Activated naive CD4-positive, alpha-beta T cell treated with anti-CD3 and anti-CD28 coated beads, Interleukin-2, amount 50 U/mL, for 16 hours (primary cell): ENCODE measurements at regions not wholly inside any gene's neighbourhood (a gene's known extent, or its start where the extent isn't known, plus 50 kb on each side); places are given as distances from the start of the nearest gene placed in this dataset.

Experiments
- DNase-seq: peaks from one replicate; pipeline ENCODE4 v3.0.0-alpha.2; 2020

DNA sequence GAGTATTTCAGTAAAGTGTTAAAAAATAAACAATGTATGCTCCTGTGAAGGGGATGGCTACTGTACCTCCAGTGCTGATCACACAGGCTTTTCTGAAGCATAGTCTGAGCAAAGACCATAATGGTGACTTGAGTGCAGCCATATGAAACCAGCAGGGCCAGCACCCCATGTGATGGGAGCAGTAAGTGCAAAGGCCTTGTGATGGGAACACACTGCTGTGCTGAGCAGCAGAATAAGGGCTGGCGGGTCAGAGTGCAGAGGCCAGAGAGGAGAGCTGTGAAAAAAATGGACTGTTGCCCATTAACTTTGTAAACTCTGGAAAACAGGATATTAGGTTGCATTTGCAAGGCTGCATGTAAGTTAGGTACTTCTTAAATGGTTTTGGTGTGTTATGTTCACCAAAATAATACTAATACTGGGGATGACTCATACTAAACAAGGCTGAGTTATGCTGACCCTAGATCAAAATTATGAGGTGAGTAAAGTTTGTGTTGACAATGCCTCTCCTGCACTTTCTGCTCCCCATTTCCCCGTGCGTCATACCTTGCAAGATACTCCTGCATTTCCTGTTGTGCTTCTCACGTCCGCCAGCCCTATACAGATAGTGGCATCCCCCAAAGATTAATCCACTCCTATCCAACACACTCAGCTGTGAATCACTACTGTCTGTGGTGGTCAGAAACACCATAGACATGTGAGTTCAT, 67.0 kb upstream of the FAM9A start:
- no peak for DNase-seq

DNA sequence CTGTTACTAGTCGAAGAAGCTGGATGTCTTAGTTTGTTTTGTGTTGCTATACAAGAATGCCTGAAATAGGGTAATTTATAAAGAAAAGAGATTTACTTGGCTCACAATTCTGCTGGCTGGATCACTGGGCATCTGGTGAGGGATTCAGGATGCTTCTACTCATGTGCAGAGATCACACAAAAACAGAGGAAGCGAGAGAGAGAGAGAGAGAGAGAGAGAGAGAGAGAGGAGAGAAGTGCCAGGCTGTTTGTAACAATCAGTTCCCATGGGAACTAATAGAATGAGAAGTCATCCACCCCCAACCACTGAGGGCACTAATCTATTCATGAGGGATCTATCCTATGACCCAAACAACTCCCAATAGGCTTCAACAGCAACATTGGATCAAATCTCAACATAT, 66.2 kb upstream of the FAM9A start:
- no peak for DNase-seq

DNA sequence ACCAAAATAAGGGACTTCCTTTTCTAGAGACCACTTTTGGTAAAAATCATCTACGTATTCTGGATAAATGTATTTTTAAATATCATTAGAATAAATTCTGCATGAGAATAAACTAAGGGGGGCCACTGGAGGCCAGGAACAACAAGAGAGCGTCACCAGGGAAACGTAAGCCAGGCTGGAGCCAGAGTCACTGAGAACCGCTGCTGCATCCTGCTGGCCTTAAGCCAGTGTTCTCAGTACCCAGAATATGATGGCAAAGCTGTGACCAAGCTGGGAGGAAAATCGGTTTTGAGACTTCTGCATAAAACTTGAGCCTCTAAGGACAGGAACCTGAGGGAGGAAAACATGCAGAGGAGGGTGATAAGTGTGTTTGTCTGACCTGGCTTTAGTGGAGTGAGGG, 63.0 kb upstream of the FAM9A start:
- DNase-seq = no peak

DNA sequence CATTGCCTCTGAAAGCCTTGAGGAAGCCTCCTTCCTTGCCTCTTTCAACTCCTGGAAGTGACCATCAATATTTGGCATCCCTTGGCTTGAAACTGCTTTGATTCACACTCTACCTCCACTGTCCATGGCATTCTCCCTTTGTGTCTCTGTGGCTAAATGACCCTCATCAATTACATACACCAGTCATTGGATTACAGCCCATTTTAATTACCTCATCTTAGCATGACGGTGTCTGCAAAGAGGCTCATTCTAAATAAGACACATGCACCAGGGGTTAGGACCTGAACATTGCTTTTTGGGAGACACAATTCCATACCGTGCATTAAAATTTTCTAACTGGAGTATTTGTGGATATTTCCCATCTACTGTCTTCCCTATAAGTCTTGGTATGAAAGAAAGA, 60.7 kb upstream of the FAM9A start:
- DNase-seq = no peak

DNA sequence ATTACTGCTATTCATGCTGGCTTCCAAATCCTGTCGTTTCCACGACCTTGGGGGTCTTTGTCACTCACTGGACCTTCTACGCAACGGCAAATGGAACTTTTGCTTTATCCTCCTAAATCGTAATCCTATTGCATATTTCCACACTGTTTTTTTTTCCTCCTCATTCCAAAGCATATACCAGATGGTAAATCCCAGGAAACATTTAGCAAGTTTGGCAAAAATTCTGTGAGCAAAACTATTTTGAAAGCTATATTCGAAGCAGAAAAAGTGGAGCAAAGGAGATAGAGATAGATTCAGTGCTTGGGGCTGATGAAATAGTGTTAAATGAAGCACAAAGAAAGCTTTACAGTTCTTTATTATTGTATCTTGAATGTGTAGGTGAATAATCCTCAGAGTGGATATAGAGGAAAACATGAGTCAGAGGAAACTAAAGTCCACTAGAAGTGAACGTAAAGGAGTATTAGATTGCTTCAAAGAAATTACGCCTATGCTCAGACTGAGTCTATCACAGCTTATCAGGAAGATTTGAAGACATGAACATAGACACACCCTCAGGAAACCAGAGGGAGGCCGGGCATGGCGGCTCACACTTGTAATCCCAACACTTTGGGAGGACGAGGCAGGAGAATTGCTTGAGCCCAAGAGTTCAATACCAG, 50.2 kb upstream of the FAM9A start:
- DNase-seq = no peak
